HG02943 (cell line): ENCODE measurements at regions not wholly inside any gene's neighbourhood (a gene's known extent, or its start where the extent isn't known, plus 50 kb on each side); places are given as distances from the start of the nearest gene placed in this dataset.
A peak's percentile ranks its signal among the peaks of the same experiment; 100 is the strongest.

Experiments used
- ATAC-seq: cut with Tn5 transposase; IDR thresholded peaks from one replicate; pipeline ENCODE4 v1.9.1; 2021; ENCODE audit warnings: mild to moderate bottlenecking, low read depth, moderate library complexity; ENCODE audit not compliant: unreplicated experiment

GRCh38 chr17:56648321-56648720 is 54.8 kb downstream of the NOG start:
- ATAC-seq = no peak

- ATAC-seq = no peak
Measured at GRCh38 chr17:56648806-56649205, 55.3 kb downstream of the NOG start.

GRCh38 chr17:56652628-56653027 is 59.1 kb downstream of the NOG start:
- no peak for ATAC-seq

GRCh38 chr17:56653877-56654276 is 60.4 kb downstream of the NOG start:
- peak; percentile 94 for ATAC-seq

- ATAC-seq = no peak
Measured at GRCh38 chr17:56656701-56657327, 63.3 kb downstream of the NOG start.

- no peak for ATAC-seq
Measured at GRCh38 chr17:56658648-56659047, 65.1 kb downstream of the NOG start.

- ATAC-seq = no peak
Measured at GRCh38 chr17:56659622-56660021, 66.1 kb downstream of the NOG start.

GRCh38 chr17:56661906-56662305 is 68.4 kb downstream of the NOG start:
- ATAC-seq = no peak

- ATAC-seq = no peak
Measured at GRCh38 chr17:56665864-56666263, 72.4 kb downstream of the NOG start.

- ATAC-seq = no peak
Measured at GRCh38 chr17:56667925-56668458, 74.5 kb downstream of the NOG start.

GRCh38 chr17:56672195-56672594 is 78.7 kb downstream of the NOG start:
- ATAC-seq = no peak

GRCh38 chr17:56674401-56674925 is 81.0 kb downstream of the NOG start:
- ATAC-seq = no peak

GRCh38 chr17:56675876-56676660 is 82.6 kb downstream of the NOG start:
- no peak for ATAC-seq

GRCh38 chr17:56676810-56677209 is 83.3 kb downstream of the NOG start:
- no peak for ATAC-seq

GRCh38 chr17:56678249-56679114 is 85.0 kb downstream of the NOG start:
- no peak for ATAC-seq

- ATAC-seq = no peak
Measured at GRCh38 chr17:56679115-56679776, 85.7 kb downstream of the NOG start.

- ATAC-seq = no peak
Measured at GRCh38 chr17:56679777-56680422, 86.4 kb downstream of the NOG start.

- ATAC-seq = no peak
Measured at GRCh38 chr17:56680676-56681075, 87.2 kb downstream of the NOG start.

- ATAC-seq = no peak
Measured at GRCh38 chr17:56681561-56682266, 88.2 kb downstream of the NOG start.
